Activated T-cell treated with anti-CD3 and anti-CD28 coated beads, Interleukin-2, amount 50 U/mL, for 1 hour (primary cell): ENCODE measurements at regions not wholly inside any gene's neighbourhood (a gene's known extent, or its start where the extent isn't known, plus 50 kb on each side); places are given as distances from the start of the nearest gene placed in this dataset.

Experiments used
- DNase-seq: peaks from one replicate; pipeline ENCODE4 v3.0.0-alpha.2; 2020

DNA sequence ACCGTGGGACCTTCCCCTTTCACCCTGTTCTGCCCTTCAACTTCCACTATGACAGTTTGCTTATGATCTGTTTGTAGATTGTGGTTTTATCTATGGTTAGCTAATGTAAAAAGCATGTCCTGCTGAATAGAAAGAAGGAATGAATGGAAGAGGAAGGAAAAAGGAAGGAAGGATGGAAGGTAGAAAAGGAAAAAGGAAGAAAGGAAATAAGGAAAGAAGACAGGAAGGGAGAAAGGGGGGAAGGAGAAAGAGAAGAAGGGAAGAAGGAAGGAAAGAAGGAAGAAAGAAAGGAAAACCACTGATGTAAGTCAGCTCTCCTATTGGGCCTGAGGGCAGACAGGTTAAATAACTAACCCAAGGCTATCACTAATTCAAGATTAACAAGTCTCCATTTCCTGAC is 319.1 kb upstream of the KLF3 start:
- DNase-seq = no peak

- no peak for DNase-seq
Measured at GRCh38 chr4:38347251-38347650, 316.7 kb upstream of the KLF3 start.

DNA sequence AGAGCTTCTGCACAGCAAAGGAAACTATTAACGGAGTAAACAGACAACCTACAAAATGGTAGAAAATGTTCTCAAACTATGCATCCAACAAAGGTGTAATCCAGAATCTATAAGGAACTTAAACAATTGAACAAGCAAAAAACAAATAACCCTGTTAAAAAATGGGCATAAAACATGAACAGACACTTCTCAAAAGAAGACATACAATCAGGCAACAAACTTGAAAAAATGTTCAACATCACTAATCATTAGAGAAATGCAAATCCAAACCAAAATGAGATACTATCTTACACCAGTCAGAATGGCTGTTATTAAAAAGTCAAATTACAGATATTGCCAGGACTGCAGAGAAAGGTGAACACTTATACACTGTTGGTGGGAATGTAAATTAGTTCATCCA is 309.6 kb upstream of the KLF3 start:
- no peak for DNase-seq

DNA sequence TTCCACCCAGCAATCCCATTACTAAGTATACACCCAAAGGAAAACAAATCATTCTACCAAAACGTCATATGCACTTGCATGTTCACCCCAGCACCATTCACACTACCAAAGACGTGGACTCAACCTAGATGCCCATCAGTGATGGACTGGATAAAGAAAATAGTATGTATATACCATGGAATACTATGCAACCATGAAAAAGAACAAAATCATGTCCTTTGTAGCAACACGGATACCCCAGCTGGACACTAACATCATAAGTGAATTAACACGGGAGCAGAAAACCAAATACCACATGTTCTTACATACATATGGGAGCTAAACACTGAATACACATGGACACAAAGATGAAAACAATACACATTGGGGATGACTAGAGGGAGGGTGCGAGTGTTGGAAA is 309.1 kb upstream of the KLF3 start:
- no peak for DNase-seq

DNA sequence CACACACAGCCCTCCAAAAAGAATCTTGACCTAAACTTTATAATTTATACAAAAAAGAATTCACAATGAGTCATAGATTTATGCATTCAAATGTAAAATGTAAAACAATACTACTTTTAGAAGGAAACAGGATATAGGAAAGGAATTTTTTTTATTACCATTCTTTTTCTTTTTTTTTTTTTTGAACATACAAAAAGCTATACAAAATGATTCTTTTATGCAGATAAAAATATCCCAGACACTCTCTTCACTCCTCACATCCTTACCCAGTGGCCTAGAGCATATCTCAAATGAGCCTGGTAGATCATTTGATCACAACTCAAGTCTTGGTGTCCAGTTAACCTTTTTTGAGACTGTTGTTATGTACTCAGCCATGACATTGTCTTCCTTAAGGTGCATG is 307.3 kb upstream of the KLF3 start:
- DNase-seq = no peak

DNA sequence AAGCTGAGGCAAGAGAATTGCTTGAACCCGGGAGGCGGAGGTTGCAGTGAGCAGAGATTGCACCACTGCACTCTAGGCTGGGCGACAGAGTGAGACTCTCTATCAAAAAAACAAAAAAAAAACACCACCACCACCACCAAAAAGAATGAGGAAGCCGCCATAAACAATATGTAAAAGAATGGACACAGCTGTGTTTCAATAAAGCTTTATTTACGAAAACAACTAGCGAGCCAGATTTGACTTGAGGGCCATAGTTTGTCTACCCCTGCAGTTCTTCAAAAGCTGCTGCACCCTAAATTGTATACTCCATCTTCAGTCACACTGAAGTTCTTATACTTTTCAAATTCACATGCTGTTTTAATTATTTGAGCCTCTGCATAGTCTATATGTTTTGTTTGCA is 306.5 kb upstream of the KLF3 start:
- no peak for DNase-seq

DNA sequence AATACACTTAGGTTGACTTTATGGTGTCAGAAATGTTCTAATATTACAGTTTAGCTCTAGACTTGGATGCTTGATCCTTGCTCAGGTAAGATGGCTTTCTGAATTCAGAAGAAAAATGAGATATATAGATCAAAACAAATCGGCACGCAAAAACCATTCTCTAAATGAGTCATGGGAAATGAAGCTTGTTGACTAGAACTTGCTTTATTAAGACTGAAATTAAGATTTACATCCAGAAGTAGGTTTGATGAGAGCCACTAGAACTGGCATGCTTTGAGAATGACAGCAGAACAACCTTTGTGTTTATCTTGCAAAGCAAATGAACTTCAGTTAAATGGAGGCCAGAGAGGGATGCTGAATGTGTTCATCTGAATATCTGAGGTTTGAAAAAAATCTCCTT is 304.9 kb upstream of the KLF3 start:
- DNase-seq = no peak

GRCh38 chr4:38360201-38360600 is 303.8 kb upstream of the KLF3 start:
- no peak for DNase-seq

GRCh38 chr4:38364383-38364963 is 299.5 kb upstream of the KLF3 start:
- no peak for DNase-seq

- DNase-seq = no peak
Measured at GRCh38 chr4:38365261-38365660, 298.7 kb upstream of the KLF3 start.

- DNase-seq = no peak
Measured at GRCh38 chr4:38365748-38366310, 298.2 kb upstream of the KLF3 start.

GRCh38 chr4:38366456-38366855 is 297.5 kb upstream of the KLF3 start:
- DNase-seq = no peak

GRCh38 chr4:38366997-38367396 is 297.0 kb upstream of the KLF3 start:
- no peak for DNase-seq

DNA sequence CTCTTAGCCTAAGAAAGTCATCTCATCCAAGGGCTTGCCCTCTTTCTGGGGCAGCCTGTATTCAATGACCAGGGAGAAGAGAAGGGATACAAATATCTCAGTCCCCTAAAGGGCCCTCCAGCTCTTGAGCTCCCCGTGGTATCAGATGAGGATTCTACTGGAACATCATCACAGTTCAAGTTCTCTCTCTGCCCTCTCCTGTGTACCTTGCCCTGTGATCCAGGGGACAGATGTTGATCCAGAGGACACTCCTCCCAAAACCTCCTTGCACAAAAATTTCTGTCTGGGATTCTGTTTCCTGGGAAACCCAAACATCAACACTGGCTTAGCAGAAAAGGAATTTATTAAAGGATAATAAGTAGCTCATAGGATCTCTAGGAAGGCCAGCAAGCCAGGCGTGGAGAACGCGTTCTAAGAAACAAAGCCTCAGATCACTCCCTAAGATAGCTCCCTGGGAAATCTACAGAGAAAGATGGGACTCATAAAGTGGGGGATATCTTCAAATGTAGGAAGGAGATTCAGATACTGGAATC is 296.3 kb upstream of the KLF3 start:
- no peak for DNase-seq

DNA sequence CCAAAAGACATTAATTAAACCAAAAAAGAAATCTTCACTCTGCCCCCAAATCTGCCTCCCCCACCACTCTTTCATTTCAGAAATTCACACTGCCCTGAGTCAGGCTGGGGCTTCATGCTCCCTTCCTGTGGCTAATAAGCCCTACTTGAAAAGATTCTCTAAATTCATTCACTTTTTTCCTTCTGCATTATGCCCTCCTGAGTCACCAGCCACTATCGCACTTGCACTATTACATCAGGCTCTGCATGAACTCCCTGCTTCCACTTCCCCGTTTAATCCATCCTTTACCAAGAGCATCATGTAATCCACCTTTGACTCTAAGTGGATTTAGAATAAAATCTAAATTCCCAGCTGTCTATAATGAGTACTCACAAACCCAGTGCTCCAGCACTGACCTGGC is 295.4 kb upstream of the KLF3 start:
- DNase-seq = no peak

DNA sequence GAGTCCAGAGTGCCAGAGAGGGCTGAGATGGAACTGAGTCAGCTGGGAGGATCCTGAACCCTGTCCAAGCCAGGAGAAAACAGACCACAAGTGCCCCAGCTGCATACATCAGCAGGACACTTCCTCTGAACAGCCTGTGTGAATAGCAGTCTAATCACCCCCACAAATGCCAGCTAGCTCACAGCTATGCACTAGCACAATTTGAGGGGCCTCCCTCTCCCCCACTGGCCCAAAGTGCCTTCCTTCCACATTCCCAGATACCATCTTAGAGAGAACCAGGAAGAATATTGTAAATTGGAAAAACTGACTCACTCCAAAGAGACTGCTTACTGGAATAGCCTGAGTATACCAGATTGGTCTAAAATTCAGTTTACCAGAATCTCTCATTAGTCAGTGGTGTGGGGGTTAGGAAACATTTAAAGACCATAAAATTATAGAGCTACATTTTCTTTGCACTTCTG is 292.6 kb upstream of the KLF3 start:
- DNase-seq = no peak

GRCh38 chr4:38373375-38373774 is 290.6 kb upstream of the KLF3 start:
- no peak for DNase-seq

DNA sequence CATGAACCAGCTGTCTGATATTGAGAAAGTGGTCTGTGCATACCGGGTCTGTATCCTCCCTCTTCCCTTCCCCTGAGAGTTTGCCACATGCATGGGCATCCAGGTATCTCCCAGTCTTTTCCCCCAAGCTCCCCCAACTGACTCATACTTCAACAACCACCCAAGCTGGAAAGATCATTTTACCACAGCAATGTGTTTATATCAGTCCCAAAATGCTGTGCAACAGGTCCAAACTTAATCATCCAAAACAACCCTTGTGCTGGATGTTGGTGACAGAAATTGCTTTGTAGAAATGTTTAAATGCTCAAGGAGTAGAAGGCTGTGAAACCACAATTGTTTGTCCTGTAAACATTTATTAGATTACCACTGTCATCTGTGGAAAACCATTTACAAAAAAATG is 286.8 kb upstream of the KLF3 start:
- no peak for DNase-seq

GRCh38 chr4:38378478-38378877 is 285.5 kb upstream of the KLF3 start:
- DNase-seq = no peak

DNA sequence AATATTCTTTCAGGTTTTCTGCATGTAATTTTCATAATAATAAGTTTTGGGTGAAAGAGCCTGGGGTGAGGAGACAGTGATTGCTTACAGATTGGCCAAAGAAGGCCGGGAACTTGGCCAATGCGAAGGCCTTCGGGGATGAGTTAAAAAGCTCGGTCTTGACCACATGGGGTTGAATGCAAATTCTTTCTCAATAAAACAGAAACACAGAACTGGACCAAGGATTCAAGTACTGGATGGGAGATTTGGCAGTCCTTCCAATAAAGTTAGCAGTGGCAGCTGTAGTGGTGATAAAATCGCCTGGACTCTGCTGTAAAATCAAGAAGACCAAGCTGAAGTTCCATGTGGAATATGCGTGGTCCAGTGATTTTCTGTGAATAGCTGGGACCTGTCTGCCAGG is 282.2 kb upstream of the KLF3 start:
- DNase-seq = no peak

GRCh38 chr4:38382520-38382919 is 281.5 kb upstream of the KLF3 start:
- no peak for DNase-seq

DNA sequence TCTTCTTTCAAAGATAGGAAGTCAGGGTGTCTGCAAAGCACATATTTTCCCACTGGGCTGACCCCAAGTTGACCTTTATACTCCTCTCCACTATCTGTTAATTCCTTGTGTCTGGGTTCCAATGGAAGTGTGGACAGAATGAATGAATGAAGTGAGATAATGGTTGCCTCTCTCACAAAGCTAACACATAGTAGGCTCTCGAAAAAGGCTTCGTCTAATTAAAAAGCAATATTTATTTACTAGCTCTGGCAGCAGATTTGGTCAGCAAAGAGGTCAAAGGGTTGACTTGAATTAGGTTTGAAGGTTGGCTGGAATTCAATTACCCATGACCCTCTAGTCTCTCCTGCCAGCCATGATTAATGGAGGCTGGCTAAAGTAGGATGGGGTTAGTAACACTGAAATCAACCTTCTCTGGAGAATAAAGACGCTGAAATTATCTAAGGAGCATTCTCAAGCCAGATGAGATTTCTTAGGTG is 280.3 kb upstream of the KLF3 start:
- no peak for DNase-seq

GRCh38 chr4:38385093-38386004 is 278.6 kb upstream of the KLF3 start:
- no peak for DNase-seq

GRCh38 chr4:38386005-38386551 is 277.9 kb upstream of the KLF3 start:
- DNase-seq = no peak
